HCT116 (cell line): ENCODE measurements at regions not wholly inside any gene's neighbourhood (a gene's known extent, or its start where the extent isn't known, plus 50 kb on each side); places are given as distances from the start of the nearest gene placed in this dataset.

ENCODE experiments used
- ATAC-seq: fragments of 200-7000 bp; cut with Tn5 transposase; 2 replicates; pipeline ENCODE4 v1.9.1; 2020; ENCODE audit warnings: mild to moderate bottlenecking, moderate library complexity
- BruUV-seq: library from RNA; stranded (reverse); fragments of 400-500 nt; replicated peaks from 2 replicates; lab custom pipeline; 2021; lab: Mats Ljungman, UMichigan
- CTCF ChIA-PET: fragments of 300-600 bp; sonication (Branson Sonifier 250); formaldehyde crosslinking; loops from one replicate; lab custom pipeline; 2021; ENCODE audit warnings: antibody characterized with exemption; lab: Charles Lee
- POLR2A ChIA-PET: fragments of 300-600, 350-600 bp; sonication (Branson Sonifier 250); formaldehyde crosslinking; loops from one replicate; lab custom pipeline; 2021; ENCODE audit warnings: antibody characterized with exemption; lab: Charles Lee
- RAD21 ChIA-PET, 2 experiments: fragments of 300-600 bp; sonication (Branson Sonifier 250); formaldehyde crosslinking; loops; one replicate each; lab custom pipeline; 2023; ENCODE audit warnings: low total read pairs in 2 of 2; ENCODE audit not compliant: uncharacterized antibody in 2 of 2, unreplicated experiment in 2 of 2, low non-redundant PET in 1 of 2; lab: Charles Lee
- DNase-seq: peaks from one replicate; pipeline ENCODE4 v3.0.0-alpha.2; 2010; ENCODE audit warnings: low read depth, low spot score
- H2AFZ ChIP-seq: fragments of 200-600 bp; shearing (Covaris generic), sonication (generic); 2 replicates; pipeline ENCODE4 v1.6.1; 2017; ENCODE audit warnings: low read depth, mixed run types, mixed read lengths, antibody characterized with exemption, low read length; ENCODE audit not compliant: poor library complexity, severe bottlenecking
- H3K27ac ChIP-seq: 2 replicates; pipeline ENCODE4 v1.5.1; 2012; ENCODE audit warnings: low read depth, low read length
- H3K27me3 ChIP-seq: fragments of 200-600 bp; sonication (generic); 2 replicates; pipeline ENCODE4 v1.6.1; 2016; ENCODE audit warnings: mixed run types, low read length, mixed read lengths; ENCODE audit not compliant: insufficient read depth
- H3K36me3 ChIP-seq, 2 experiments: fragments of 200-500 bp in 1 of 2; fragments of 200-600 bp in 1 of 2; sonication (Bioruptor generic) in 1 of 2; sonication (generic) in 1 of 2; 2 replicates each; pipeline versions ENCODE4 v1.5.1 to v1.6.1; 2014 to 2016; ENCODE audit warnings: low read length in 2 of 2, inconsistent platforms in 1 of 2, mixed read lengths in 1 of 2, mixed run types in 1 of 2; ENCODE audit not compliant: insufficient read depth in 2 of 2, control insufficient read depth in 1 of 2
- H3K4me1 ChIP-seq, 2 experiments: fragments of 200-600 bp in 1 of 2; sonication (generic) in 1 of 2; 2 replicates each; pipeline versions ENCODE4 v1.5.1 to v1.6.1; 2012 to 2017; ENCODE audit warnings: low read length in 2 of 2, inconsistent platforms in 1 of 2, mild to moderate bottlenecking in 1 of 2, mixed read lengths in 1 of 2, mixed run types in 1 of 2, moderate library complexity in 1 of 2; ENCODE audit not compliant: insufficient read depth in 2 of 2, control insufficient read depth in 1 of 2
- H3K4me2 ChIP-seq: fragments of 200-600 bp; sonication (generic); 2 replicates; pipeline ENCODE4 v1.6.1; 2017; ENCODE audit warnings: mixed run types, low read length, mixed read lengths
- H3K4me3 ChIP-seq, 2 experiments: fragments of 200-600 bp in 1 of 2; sonication (generic) in 1 of 2; replicated peaks in 1 of 2; 2 replicates each; pipeline ENCODE4 v1.5.1; 2011 to 2016; ENCODE audit warnings: low read length in 2 of 2, control low read depth in 1 of 2, low read depth in 1 of 2, mild to moderate bottlenecking in 1 of 2, mixed read lengths in 1 of 2, mixed run types in 1 of 2
- H3K79me2 ChIP-seq: fragments of 200-600 bp; sonication (generic); 2 replicates; pipeline ENCODE4 v1.6.1; 2017; ENCODE audit warnings: mild to moderate bottlenecking, mixed run types, low read length, moderate library complexity, mixed read lengths; ENCODE audit not compliant: insufficient read depth
- H3K9ac ChIP-seq: fragments of 200-600 bp; sonication (generic); 2 replicates; pipeline ENCODE4 v1.6.1; 2016; ENCODE audit warnings: low read length, mixed read lengths
- H3K9me2 ChIP-seq: fragments of 200-600 bp; sonication (generic), shearing (Covaris generic); 2 replicates; pipeline ENCODE4 v1.6.1; 2017; ENCODE audit warnings: mixed run types, mild to moderate bottlenecking, moderate library complexity; ENCODE audit not compliant: insufficient read depth
- H3K9me3 ChIP-seq, 2 experiments: fragments of 200-500 bp in 1 of 2; fragments of 200-600 bp in 1 of 2; sonication (Bioruptor generic) in 1 of 2; sonication (generic) in 1 of 2; 2 replicates each; pipeline ENCODE4 v1.6.1; 2014 to 2017; ENCODE audit warnings: low read length in 2 of 2, mixed read lengths in 2 of 2, inconsistent platforms in 1 of 2, low read depth in 1 of 2, mild to moderate bottlenecking in 1 of 2, mixed run types in 1 of 2, moderate library complexity in 1 of 2; ENCODE audit not compliant: control insufficient read depth in 1 of 2, insufficient read depth in 1 of 2
- H4K20me1 ChIP-seq: fragments of 200-600 bp; sonication (generic), shearing (Covaris generic); 2 replicates; pipeline ENCODE4 v1.6.1; 2017; ENCODE audit warnings: mixed run types, mild to moderate bottlenecking, moderate library complexity; ENCODE audit not compliant: insufficient read depth
- CEBPB ChIP-seq: IDR thresholded peaks from 2 replicates; pipeline ENCODE4 v1.6.1; 2012; ENCODE audit warnings: low read depth
- EGR1 ChIP-seq: IDR thresholded peaks from 2 replicates; pipeline ENCODE4 v1.6.1; 2012; ENCODE audit warnings: low read depth
- ELF1 ChIP-seq: IDR thresholded peaks from 2 replicates; pipeline ENCODE4 v1.6.1; 2012; ENCODE audit warnings: low read depth, borderline replicate concordance
- EZH2 ChIP-seq: fragments of 200-600 bp; sonication (generic); IDR thresholded peaks from 2 replicates; pipeline ENCODE4 v1.6.1; 2017; ENCODE audit warnings: antibody characterized with exemption, mixed run types
- EZH2phosphoT487 ChIP-seq: fragments of 200-600 bp; IDR thresholded peaks from 2 replicates; pipeline ENCODE4 v1.6.1; 2018; ENCODE audit warnings: antibody characterized with exemption, borderline replicate concordance
- POLR2A ChIP-seq: IDR thresholded peaks from 2 replicates; pipeline ENCODE4 v1.7.0; 2011; ENCODE audit warnings: borderline replicate concordance; ENCODE audit not compliant: insufficient read depth, insufficient read length; ENCODE audit errors: extremely low read depth
- POLR2AphosphoS5 ChIP-seq: IDR thresholded peaks from 2 replicates; pipeline ENCODE4 v1.6.1; 2011; ENCODE audit warnings: mild to moderate bottlenecking, low read depth, low read length, moderate library complexity
- SIN3A ChIP-seq: IDR thresholded peaks from 2 replicates; pipeline ENCODE4 v1.6.1; 2012; ENCODE audit warnings: low read depth
- TCF7L2 ChIP-seq: IDR thresholded peaks from 2 replicates; pipeline ENCODE4 v1.7.0; 2011; ENCODE audit warnings: borderline replicate concordance, inconsistent platforms; ENCODE audit not compliant: insufficient read depth, insufficient read length; ENCODE audit errors: extremely low read depth
- YY1 ChIP-seq: IDR thresholded peaks from 2 replicates; pipeline ENCODE4 v1.6.1; 2011; ENCODE audit warnings: low read length, low read depth, moderate library complexity, mild to moderate bottlenecking; ENCODE audit not compliant: insufficient replicate concordance; ENCODE audit errors: extremely low read depth
- ZFX ChIP-seq: fragments of 450-650 bp; IDR thresholded peaks from 2 replicates; pipeline ENCODE4 v1.6.1; 2017
- intact Hi-C: fragments of 100-400 bp; cut with micrococcal nuclease; formaldehyde crosslinking; loops from 2 replicates; pipeline ENCODE4 v1.10.0; 2022
- TF ChIP-seq, protein P1 (sequence below): IDR thresholded peaks from 2 replicates; pipeline ENCODE4 v1.6.1; 2012
- TF ChIP-seq, protein P2 (sequence below): IDR thresholded peaks from 2 replicates; pipeline ENCODE4 v1.6.1; 2012
- TF ChIP-seq, protein P3 (sequence below): IDR thresholded peaks from 2 replicates; pipeline ENCODE4 v1.6.1; 2012; ENCODE audit warnings: low read depth

DNA sequence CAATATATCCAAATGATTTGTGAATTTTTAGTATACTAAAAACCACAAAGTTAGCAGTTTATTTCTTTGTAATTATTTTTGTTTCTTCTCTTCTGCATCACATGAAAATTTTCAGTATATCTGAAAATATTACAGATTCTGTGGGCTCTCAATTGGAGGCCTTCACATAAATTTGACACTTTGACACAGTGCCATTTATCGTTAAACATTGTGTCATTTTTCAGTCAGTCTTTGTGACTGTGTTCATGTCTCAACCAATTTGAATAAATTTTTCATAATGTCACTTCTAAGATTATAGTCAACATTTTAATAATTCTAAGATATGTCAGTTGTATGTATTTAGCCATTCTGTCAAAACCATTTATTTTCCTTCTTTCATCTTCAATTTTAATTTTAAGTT is 1303.0 kb downstream of the LRFN5 start:
- ChIA-PET RAD21 (no interaction called here), CTCF (no interaction called here), POLR2A (no interaction called here)
- H3K9me2 ChIP-seq = no peaks in the 10 kb centered on the region
- no peaks in the 10 kb centered on the region for H3K4me1 ChIP-seq
- H2AFZ ChIP-seq = no peak overlapping the region
- intact Hi-C loops = no loop called here
- H3K36me3 ChIP-seq = no peaks in the 10 kb centered on the region
- H3K27ac ChIP-seq = no peak overlapping the region
- ATAC-seq (no peak), DNase-seq (no peak)
- H4K20me1 ChIP-seq = no peaks in the 10 kb centered on the region
- H3K9me3 ChIP-seq = peaks cover 0 to 3% of the 10 kb centered on the region in 2 experiments; a peak in 1 of 4 replicates
- H3K4me3 ChIP-seq = no peak overlapping the region
- H3K79me2 ChIP-seq = no peaks in the 10 kb centered on the region
- no peak overlapping the region for H3K9ac ChIP-seq
- no peak overlapping the region for H3K4me2 ChIP-seq
- TF ChIP-seq EGR1 (no peak), EZH2phosphoT487 (no peak), ELF1 (no peak), SIN3A (no peak)
- TF ChIP-seq, protein P1, sequence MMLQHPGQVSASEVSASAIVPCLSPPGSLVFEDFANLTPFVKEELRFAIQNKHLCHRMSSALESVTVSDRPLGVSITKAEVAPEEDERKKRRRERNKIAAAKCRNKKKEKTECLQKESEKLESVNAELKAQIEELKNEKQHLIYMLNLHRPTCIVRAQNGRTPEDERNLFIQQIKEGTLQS = no peak
- BruUV-seq = no TSS peak
- H3K27me3 ChIP-seq = no peaks in the 10 kb centered on the region

DNA sequence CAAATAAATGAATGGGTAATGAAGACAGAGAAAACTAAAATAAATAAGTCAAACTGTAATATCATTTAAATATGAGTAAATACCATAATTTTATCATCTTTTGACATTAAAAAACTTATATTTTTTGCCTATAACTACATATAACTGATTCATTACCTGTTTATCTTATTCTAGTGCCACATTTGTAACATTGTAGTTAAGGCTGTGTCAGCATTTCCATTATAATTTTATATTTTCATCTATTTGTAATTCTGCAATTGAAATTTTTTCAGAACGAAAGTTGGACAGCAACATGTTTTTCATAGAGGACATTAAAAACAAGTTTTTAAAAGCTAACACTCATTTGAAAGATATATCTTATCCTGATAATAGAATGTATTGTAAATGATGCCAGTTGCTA is 1286.5 kb downstream of the LRFN5 start:
- no peak overlapping the region for H3K27ac ChIP-seq
- H2AFZ ChIP-seq = no peak overlapping the region
- ChIA-PET CTCF (no interaction called here), POLR2A (no interaction called here), RAD21 (no interaction called here)
- intact Hi-C loops = no loop called here
- H3K4me3 ChIP-seq = no peak overlapping the region
- H3K9ac ChIP-seq = no peak overlapping the region
- no peaks in the 10 kb centered on the region for H3K79me2 ChIP-seq
- TF ChIP-seq ZFX (no peak), YY1 (no peak), EZH2phosphoT487 (no peak), POLR2AphosphoS5 (no peak), TCF7L2 (no peak), POLR2A (no peak), EGR1 (no peak), CEBPB (no peak), EZH2 (no peak), SIN3A (no peak)
- TF ChIP-seq, protein P2, sequence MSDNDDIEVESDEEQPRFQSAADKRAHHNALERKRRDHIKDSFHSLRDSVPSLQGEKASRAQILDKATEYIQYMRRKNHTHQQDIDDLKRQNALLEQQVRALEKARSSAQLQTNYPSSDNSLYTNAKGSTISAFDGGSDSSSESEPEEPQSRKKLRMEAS = no peak
- TF ChIP-seq, protein P3, sequence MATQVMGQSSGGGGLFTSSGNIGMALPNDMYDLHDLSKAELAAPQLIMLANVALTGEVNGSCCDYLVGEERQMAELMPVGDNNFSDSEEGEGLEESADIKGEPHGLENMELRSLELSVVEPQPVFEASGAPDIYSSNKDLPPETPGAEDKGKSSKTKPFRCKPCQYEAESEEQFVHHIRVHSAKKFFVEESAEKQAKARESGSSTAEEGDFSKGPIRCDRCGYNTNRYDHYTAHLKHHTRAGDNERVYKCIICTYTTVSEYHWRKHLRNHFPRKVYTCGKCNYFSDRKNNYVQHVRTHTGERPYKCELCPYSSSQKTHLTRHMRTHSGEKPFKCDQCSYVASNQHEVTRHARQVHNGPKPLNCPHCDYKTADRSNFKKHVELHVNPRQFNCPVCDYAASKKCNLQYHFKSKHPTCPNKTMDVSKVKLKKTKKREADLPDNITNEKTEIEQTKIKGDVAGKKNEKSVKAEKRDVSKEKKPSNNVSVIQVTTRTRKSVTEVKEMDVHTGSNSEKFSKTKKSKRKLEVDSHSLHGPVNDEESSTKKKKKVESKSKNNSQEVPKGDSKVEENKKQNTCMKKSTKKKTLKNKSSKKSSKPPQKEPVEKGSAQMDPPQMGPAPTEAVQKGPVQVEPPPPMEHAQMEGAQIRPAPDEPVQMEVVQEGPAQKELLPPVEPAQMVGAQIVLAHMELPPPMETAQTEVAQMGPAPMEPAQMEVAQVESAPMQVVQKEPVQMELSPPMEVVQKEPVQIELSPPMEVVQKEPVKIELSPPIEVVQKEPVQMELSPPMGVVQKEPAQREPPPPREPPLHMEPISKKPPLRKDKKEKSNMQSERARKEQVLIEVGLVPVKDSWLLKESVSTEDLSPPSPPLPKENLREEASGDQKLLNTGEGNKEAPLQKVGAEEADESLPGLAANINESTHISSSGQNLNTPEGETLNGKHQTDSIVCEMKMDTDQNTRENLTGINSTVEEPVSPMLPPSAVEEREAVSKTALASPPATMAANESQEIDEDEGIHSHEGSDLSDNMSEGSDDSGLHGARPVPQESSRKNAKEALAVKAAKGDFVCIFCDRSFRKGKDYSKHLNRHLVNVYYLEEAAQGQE = no peak
- no peaks in the 10 kb centered on the region for H3K27me3 ChIP-seq
- BruUV-seq = no TSS peak
- H4K20me1 ChIP-seq = no peaks in the 10 kb centered on the region
- no peaks in the 10 kb centered on the region for H3K9me3 ChIP-seq
- H3K36me3 ChIP-seq = no peaks in the 10 kb centered on the region
- ATAC-seq (no peak), DNase-seq (no peak)
- H3K9me2 ChIP-seq = no peaks in the 10 kb centered on the region
- H3K4me1 ChIP-seq = no peaks in the 10 kb centered on the region
- no peak overlapping the region for H3K4me2 ChIP-seq
